Anterior cingulate cortex (tissue), 58 donors: ENCODE measurements at regions not wholly inside any gene's neighbourhood (a gene's known extent, or its start where the extent isn't known, plus 50 kb on each side); places are given as distances from the start of the nearest gene placed in this dataset.

Experiments
- DNase-seq, 58 donors: peaks; one replicate each; lab custom pipeline; 2025; lab: John Stamatoyannopoulos, UW

- DNase-seq: no peak
Measured at GRCh38 chr9:1832960-1833359, 182.2 kb upstream of the SMARCA2 start.

DNA sequence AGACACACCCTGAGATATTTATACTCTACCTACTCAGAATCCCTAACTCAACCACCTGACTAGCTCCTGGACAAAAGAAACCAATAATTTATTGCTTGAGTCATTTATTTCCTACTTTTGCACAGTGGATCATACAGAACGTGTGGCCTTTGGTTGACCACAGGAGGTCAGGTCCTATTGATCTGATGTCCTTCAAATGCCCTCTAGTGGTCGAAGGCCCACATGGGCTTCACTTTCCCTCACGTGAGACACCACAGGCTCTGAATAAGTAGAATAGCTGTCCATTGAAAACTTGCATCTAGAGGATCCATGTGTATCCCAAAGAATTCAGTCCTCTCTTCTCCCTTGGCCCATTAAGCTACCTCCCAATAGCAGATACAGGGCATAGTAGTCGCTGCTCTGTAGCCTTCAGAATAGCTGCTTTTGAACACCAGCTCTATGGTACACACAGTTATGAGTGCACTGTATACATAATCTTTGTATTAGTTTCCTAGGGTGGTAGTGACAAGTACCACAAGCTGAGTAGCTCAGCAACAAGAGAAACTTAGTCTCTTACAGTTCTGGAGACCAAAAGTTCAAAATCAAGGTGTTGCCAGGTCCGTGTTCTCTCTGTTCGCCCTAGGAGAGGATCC lies 177.6 kb upstream of the SMARCA2 start:
- DNase-seq: peak in 11 of 58 donors; percentile 0 to 17 (median 3)

- peak in 1 of 58 donors; percentile 4 for DNase-seq
Measured at GRCh38 chr9:1839909-1840308, 175.2 kb upstream of the SMARCA2 start.

- DNase-seq: no peak
Measured at GRCh38 chr9:1845425-1845824, 169.7 kb upstream of the SMARCA2 start.

- DNase-seq: no peak
Measured at GRCh38 chr9:1855726-1856125, 159.4 kb upstream of the SMARCA2 start.

DNA sequence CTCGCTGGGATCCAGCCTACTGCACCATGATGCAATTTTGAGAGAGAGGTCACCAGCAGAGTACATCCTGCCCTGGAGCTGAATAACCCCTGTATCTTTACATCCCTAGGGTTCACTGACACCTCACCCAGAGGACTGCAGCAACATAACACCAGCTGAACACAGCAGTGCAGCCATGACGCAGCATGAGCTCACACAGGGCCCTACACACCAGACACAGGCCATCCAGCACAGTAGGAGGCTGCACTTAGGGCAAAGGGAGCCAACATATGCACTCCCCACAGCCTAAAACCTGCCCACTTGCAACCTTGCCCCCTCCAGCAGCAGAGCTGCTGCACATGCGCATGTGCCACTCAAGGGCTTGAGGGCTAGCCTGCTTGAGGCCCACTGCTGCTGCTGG lies 157.3 kb upstream of the SMARCA2 start:
- no peak for DNase-seq

GRCh38 chr9:1869843-1870242 lies 145.3 kb upstream of the SMARCA2 start:
- no peak for DNase-seq

- DNase-seq: no peak
Measured at GRCh38 chr9:1870915-1871314, 144.2 kb upstream of the SMARCA2 start.

DNA sequence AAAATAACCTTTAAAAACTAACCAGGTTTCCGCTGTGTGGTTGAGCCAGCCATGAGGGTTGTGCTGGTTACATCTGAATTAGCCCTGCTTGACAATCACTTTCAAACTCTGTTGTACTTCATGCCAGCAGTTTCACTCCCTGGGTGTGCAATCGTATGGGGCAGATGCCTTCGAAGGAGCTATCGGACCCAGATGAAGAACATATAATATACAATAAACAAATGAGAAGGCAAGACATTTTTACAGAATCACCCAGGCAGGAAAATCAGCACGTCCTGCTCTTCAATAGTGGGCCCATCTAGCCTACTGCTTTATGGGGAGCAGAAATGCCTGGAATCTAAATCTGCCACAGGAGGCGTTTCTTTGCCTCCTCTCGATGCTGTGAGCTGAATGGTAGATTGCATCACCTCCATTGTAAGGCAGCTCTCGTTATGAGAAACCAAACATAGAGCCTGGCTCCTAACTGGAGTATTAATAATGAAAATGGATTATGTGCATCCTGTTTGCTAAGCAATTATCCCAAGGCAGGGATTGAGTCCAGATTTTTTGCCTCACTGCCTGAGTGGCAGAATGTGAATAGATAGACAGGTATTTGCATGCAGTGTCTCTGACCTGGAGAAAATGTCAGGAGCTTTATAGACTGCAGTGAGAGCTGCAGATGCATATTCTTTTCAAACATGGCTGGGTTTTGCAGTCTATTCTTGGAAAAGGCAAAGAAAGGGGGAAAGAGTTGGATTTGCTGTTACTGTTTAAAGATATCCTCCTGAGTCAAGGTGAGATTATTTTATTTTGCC lies 143.3 kb upstream of the SMARCA2 start:
- DNase-seq: no peak

GRCh38 chr9:1875251-1875851 lies 139.8 kb upstream of the SMARCA2 start:
- no peak for DNase-seq

DNA sequence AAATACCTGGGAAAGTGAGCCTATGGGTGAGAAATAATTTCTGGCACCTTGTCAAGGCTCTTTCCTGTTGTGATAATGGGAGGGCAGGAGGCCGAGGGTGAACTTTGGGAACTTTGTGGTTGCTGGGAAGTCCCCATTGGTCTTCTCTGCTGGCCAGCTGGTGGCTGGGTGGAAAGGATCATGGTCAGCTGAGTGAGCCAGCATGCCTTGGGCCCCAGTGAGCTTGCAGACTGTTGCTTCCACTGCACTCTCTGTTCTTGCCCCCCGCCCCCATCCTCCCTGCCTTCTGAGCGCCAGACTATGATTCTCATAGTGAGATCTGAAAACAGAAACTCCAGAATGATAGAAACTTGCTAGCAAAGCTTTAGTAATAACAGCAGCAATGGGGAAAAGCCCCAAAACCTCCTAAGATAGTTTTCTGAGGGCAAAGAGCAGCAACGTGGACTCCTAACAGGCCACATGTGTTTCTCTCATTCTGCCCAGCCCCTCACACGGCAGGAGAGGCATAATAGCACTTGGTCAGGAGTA lies 139.2 kb upstream of the SMARCA2 start:
- no peak for DNase-seq

- DNase-seq: no peak
Measured at GRCh38 chr9:1876891-1877496, 138.2 kb upstream of the SMARCA2 start.

DNA sequence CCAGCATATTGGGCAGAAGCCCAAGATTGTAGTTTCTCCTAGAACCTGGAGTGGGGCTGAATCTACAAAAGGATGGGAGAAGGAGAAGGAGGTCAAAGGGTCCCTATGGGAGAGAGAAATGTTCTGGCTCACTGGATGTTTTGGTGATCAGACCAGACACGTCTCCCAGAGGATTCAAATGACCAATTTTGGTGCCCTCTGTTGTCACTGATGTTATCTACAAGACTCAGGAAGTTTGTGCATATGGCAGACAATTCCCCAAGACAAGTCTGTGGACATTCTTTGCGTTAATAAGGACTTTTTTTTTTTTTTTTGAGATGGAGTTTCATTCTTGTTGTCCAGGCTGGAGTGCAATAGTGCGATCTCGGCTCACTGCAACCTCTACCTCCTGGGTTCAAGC lies 137.2 kb upstream of the SMARCA2 start:
- DNase-seq: no peak

DNA sequence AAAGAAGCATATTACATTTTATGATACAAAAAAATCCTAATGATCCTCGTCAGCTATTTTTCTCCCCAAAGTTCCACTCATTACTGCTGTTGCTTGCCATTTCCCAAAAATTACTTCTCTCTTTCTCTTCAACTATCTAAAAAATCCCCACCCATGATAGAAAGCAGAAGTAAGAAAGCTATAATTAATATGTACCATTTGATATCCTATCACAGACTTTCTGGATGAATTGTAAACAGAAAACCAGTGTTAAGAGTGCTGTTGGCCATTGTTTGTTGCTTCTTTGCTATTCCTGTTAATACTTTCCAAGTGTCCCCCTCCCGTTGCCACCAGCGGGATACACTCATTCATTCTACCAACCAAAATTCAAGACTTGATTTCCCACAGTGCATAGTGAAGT lies 136.3 kb upstream of the SMARCA2 start:
- no peak for DNase-seq

- DNase-seq: no peak
Measured at GRCh38 chr9:1879501-1879900, 135.6 kb upstream of the SMARCA2 start.

- no peak for DNase-seq
Measured at GRCh38 chr9:1880038-1880565, 135.0 kb upstream of the SMARCA2 start.

DNA sequence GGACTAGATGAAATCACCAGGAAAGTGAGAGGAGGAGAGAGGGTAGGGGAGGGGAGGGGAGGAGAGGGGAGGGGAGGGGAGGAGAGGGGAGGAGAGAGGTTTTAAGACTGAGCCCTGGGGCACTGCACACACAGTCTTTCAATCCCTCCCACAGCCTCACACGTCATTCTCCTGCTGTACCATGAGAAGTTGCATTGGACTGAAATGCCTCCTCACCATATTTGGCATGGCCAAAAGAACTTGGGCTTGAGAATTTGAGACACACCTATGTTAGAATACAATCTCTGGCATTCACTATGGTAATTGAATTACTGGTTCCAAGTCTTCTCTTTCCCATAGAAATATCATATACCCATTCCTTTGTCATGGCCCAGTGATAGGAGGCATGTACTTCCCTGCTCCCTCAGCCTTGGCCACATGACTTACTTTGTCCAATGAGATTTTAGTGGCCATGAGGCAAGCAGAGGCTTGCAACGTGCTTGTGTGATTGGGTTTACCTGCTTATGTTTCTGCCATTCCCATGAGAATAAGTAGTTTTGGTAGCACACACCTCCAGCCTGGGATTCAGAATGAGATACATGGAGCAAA lies 133.3 kb upstream of the SMARCA2 start:
- DNase-seq: no peak

DNA sequence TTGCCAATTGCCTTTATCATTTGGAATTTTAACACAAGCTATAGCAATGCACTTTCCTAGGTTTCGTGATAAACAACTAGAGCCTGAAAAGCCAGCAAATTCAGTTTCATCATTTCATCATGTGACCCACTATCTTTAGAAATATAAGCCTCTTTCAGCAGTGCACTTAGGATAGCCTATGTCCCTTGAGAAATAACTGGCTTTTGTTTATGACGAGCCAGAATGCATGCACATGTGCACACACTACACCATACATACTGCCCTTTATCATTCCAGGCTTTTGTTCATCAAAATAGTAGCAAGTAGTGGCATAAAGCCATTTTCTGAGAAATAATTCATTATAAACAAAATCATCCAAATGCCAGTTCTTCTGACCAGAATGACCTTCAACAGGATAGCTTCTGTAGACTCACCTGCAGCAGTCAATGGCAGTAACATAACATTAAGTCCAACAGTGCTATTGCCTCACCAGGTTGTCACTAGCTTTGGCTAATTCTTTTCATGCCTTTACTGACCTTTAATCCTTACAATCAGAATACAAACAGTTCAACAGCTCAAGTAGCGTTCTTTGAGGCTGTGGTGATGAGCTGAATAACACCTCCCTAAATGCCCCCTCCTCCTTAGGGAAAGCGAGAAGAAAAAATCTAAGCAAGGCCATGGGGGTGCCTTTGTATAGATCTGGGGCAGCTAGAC lies 132.3 kb upstream of the SMARCA2 start:
- no peak for DNase-seq

DNA sequence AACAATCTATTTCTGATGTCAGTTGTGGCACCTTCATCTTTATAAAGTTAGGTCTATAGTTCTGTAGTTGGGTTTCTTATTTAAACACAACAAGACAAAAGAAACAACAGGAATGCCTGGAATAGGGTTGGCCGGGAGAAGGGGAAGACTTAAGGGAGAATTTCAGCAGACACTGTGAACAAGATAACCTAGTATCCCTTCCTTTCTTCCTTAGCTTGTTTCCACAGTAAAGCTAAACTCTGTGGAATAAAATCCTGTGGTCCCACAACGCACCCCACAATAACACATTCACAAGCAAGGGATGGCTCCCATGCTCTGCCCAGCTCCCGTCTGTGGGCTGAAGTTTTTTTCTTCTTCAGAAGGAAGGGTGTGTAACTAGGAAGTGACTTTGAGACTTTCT lies 124.9 kb upstream of the SMARCA2 start:
- no peak for DNase-seq

- DNase-seq: peak in 4 of 58 donors; percentile 0 to 27 (median 5)
Measured at GRCh38 chr9:1890816-1891215, 124.3 kb upstream of the SMARCA2 start.
